GM13977 (cell line): ENCODE measurements at regions not wholly inside any gene's neighbourhood (a gene's known extent, or its start where the extent isn't known, plus 50 kb on each side); places are given as distances from the start of the nearest gene placed in this dataset.
"Not testable (repeated sequence)": the region's sequence is repeated elsewhere in the genome, so short reads cannot be mapped to it uniquely, and the experiment has no call there.

Source experiments
- DNase-seq: peaks from one replicate; pipeline ENCODE4 v3.0.0; 2012; ENCODE audit warnings: low spot score
- CTCF ChIP-seq: IDR thresholded peaks from 2 replicates; pipeline ENCODE4 v1.5.1; 2012; ENCODE audit warnings: mild to moderate bottlenecking, control low read depth; ENCODE audit not compliant: insufficient read depth; ENCODE audit errors: extremely low read depth, missing control alignments
- in situ Hi-C: fragments of 300-500 bp; cut with MboI; formaldehyde crosslinking; loops from one replicate; pipeline ENCODE4 v1.12.0; 2022; ENCODE audit warnings: low sequenced_read_pairs, low pct_unique_long_range_greater_than_20kb, mixed read lengths, inconsistent platforms; ENCODE audit not compliant: unreplicated experiment

GRCh38 chr22:23397008-23397612, 183.0 kb downstream of the IGLL1 start:
- DNase-seq = no peak
- in situ Hi-C loops = loop anchor here (25.0 kb wide), 1 partner anchor 210 kb away; the partner anchor contains the start of gene BCR
- TF ChIP-seq CTCF = no peak

GRCh38 chr22:23396362-23397007, 183.6 kb downstream of the IGLL1 start:
- DNase-seq = no peak

GRCh38 chr22:23395530-23396361, 184.3 kb downstream of the IGLL1 start:
- in situ Hi-C loops = loop anchor here (25.0 kb wide), 1 partner anchor 208 kb away; the partner anchor contains the start of gene BCR
- TF ChIP-seq CTCF = no peak
- no peak for DNase-seq

More at GRCh38 chr22:23396362-23397007, 183.6 kb downstream of the IGLL1 start:
- in situ Hi-C loops = loop anchor here (25.0 kb wide), 1 partner anchor 209 kb away; the partner anchor contains the start of gene BCR
- TF ChIP-seq CTCF = no peak

GRCh38 chr22:23394525-23395326, 185.4 kb downstream of the IGLL1 start:
- TF ChIP-seq CTCF = no peak
- no peak for DNase-seq
- in situ Hi-C loops = loop anchor here (25.0 kb wide), 1 partner anchor 207 kb away; the partner anchor contains the start of gene BCR

- TF ChIP-seq CTCF = no peak
- in situ Hi-C loops = loop anchor here (25.0 kb wide), 1 partner anchor 207 kb away; the partner anchor contains the start of gene BCR
- no peak for DNase-seq
These were observed 186.3 kb downstream of the IGLL1 start for GRCh38 chr22:23393721-23394320.

- DNase-seq = not testable (repeated sequence)
- in situ Hi-C loops = loop anchor here (25.0 kb wide), 1 partner anchor 206 kb away; the partner anchor contains the start of gene BCR
These were observed 186.9 kb downstream of the IGLL1 start for GRCh38 chr22:23393199-23393598.
